ENCODE measurements at regions not wholly inside any gene's neighbourhood (a gene's known extent, or its start where the extent isn't known, plus 50 kb on each side); places are given as distances from the start of the nearest gene placed in this dataset.

DNA sequence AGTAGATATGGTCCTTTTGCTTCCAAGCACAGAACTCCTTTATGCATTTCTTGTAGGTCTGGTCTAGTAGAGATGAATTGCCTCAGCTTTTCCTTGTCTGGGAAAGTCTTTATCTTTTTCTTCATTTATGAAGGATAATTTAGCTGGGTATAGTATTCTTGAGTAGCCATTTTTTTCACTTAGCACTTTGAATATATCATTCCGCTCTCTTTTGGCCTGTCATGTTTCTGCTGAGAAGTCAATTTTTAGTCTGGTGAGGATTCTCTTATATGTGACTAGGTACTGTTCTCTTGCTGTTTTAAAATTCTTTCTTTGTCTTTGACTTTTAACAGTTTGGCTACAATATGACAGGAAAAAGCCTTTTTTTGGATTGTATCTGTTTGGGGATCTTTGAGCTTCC, 68.6 kb upstream of the IMMP2L start:
- no peak for ATAC-seq
- Histone ChIP-seq H4K20me1 (replicated peaks; ENCODE audit: control insufficient read depth, insufficient read depth, low read length) (no peaks in the 10 kb centered on the region), H3K4me1 (replicated peaks in 1 of 2; ENCODE audit: control insufficient read depth in 2 of 2, insufficient read depth in 2 of 2, low read length in 2 of 2) (no peaks in the 10 kb centered on the region), H3K27ac (ENCODE audit: extremely low read depth, low read depth, low read length) (no peak overlapping the region), H3K4me2 (ENCODE audit: insufficient read depth, low read length) (no peak overlapping the region), H3K9ac (ENCODE audit: insufficient read depth in 1 of 2, low read depth in 2 of 2, low read length in 2 of 2) (no peak overlapping the region), H3K9me1 (ENCODE audit: control insufficient read depth, insufficient read depth, low read length) (no peaks in the 10 kb centered on the region), H3K27me3 (ENCODE audit: control insufficient read depth in 2 of 2, insufficient read depth in 2 of 2, low read length in 2 of 2) (peaks cover 0 to 5% of the 10 kb centered on the region in 2 experiments; a peak in 2 of 5 replicates), H3K79me2 (ENCODE audit: control insufficient read depth, insufficient read depth, low read length) (no peaks in the 10 kb centered on the region), H2AFZ (ENCODE audit: low read depth, low read length) (no peak overlapping the region), H3K4me3 (no peak overlapping the region), H3K36me3 (ENCODE audit: control insufficient read depth, insufficient read depth, low read length) (no peaks in the 10 kb centered on the region), H3K9me3 (replicated peaks; ENCODE audit: control insufficient read depth, insufficient read depth, low read depth, low read length) (no peaks in the 10 kb centered on the region)
- CTCF ChIA-PET (ENCODE audit: low intra/inter-chr PET ratio): interaction anchor here (0.7 kb wide), 1 partner anchor 1545 kb away, joined by 4 read pairs; no protein-coding TSS in a partner anchor
- intact Hi-C loops (cut with micrococcal nuclease) (no loop called here), in situ Hi-C loops (cut with MboI) (no loop called here)
- no peak for DNase-seq (ENCODE audit: extremely low read depth in 1 of 4, low spot score in 3 of 4)
- 7% methylated on average over 1 of the region's 1 CpG for WGBS (ENCODE audit: insufficient coverage, low coverage, missing lambda C conversion rate)
- no peak for FAIRE-seq
- BruUV-seq (replicated peaks): no TSS peak
- TF ChIP-seq ZFP1 (CRISPR knock-in tag; IDR thresholded peaks at IDR 0.05) (peak; percentile 93), RAD21 (CRISPR knock-in tag; conservative IDR thresholded peaks at IDR 0.05 in 1 of 2, IDR thresholded peaks at IDR 0.05 in 1 of 2) (no peak), C11orf30 (IDR thresholded peaks at IDR 0.05; ENCODE audit: low read depth) (peak; percentile 25; the same call in 1 of the 2 replicates), CBX3 (IDR thresholded peaks at IDR 0.05; ENCODE audit: borderline replicate concordance in 1 of 2, low read length in 2 of 2) (peak in 1 of 2 experiments; percentile 81; a peak in 1 of 3 replicates), CBFB (CRISPR knock-in tag; IDR thresholded peaks at IDR 0.05) (no peak), ZNF316 (IDR thresholded peaks at IDR 0.05) (peak; percentile 60), SIX5 (IDR thresholded peaks at IDR 0.05; ENCODE audit: borderline replicate concordance in 1 of 2, insufficient read depth in 1 of 2, low read depth in 1 of 2, low read length in 2 of 2) (no peak)
- TF ChIP-seq, protein P1, sequence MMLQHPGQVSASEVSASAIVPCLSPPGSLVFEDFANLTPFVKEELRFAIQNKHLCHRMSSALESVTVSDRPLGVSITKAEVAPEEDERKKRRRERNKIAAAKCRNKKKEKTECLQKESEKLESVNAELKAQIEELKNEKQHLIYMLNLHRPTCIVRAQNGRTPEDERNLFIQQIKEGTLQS (IDR thresholded peaks at IDR 0.05): no peak
- TF ChIP-seq, protein P1 (CRISPR knock-in tag; conservative IDR thresholded peaks at IDR 0.05): no peak
- TF ChIP-seq, protein P2, sequence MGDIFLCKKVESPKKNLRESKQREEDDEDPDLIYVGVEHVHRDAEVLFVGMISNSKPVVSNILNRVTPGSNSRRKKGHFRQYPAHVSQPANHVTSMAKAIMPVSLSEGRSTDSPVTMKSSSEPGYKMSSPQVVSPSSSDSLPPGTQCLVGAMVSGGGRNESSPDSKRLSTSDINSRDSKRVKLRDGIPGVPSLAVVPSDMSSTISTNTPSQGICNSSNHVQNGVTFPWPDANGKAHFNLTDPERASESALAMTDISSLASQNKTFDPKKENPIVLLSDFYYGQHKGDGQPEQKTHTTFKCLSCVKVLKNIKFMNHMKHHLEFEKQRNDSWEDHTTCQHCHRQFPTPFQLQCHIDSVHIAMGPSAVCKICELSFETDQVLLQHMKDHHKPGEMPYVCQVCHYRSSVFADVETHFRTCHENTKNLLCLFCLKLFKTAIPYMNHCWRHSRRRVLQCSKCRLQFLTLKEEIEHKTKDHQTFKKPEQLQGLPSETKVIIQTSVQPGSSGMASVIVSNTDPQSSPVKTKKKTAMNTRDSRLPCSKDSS (IDR thresholded peaks at IDR 0.05; ENCODE audit: low read depth, partially characterized antibody): peak; percentile 6
- TF ChIP-seq, protein P3, sequence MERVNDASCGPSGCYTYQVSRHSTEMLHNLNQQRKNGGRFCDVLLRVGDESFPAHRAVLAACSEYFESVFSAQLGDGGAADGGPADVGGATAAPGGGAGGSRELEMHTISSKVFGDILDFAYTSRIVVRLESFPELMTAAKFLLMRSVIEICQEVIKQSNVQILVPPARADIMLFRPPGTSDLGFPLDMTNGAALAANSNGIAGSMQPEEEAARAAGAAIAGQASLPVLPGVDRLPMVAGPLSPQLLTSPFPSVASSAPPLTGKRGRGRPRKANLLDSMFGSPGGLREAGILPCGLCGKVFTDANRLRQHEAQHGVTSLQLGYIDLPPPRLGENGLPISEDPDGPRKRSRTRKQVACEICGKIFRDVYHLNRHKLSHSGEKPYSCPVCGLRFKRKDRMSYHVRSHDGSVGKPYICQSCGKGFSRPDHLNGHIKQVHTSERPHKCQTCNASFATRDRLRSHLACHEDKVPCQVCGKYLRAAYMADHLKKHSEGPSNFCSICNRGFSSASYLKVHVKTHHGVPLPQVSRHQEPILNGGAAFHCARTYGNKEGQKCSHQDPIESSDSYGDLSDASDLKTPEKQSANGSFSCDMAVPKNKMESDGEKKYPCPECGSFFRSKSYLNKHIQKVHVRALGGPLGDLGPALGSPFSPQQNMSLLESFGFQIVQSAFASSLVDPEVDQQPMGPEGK (CRISPR knock-in tag; IDR thresholded peaks at IDR 0.05; ENCODE audit: borderline replicate concordance): no peak
- POLR2A ChIA-PET: interaction anchor here (1.1 kb wide), 1 partner anchor 9 kb away, joined by 4 read pairs; no protein-coding TSS in a partner anchor
